Progenitor cell of endocrine pancreas (in vitro differentiated cells): ENCODE measurements at regions not wholly inside any gene's neighbourhood (a gene's known extent, or its start where the extent isn't known, plus 50 kb on each side); places are given as distances from the start of the nearest gene placed in this dataset.

Source experiments
- DNase-seq: peaks from one replicate; pipeline ENCODE4 v3.0.0; 2021; ENCODE audit warnings: low spot score; ENCODE audit not compliant: unreplicated experiment
- H3K27ac Mint-ChIP-seq: 2 replicates; pipeline ENCODE4 v1.8.0; 2021; ENCODE audit warnings: mild to moderate bottlenecking, moderate library complexity, mixed read lengths
- H3K27me3 Mint-ChIP-seq: 2 replicates; pipeline ENCODE4 v1.8.0; 2021; ENCODE audit warnings: mixed read lengths
- H3K36me3 Mint-ChIP-seq: 2 replicates; pipeline ENCODE4 v1.8.0; 2022; ENCODE audit warnings: mixed read lengths; ENCODE audit not compliant: insufficient read depth
- H3K4me1 Mint-ChIP-seq: 2 replicates; pipeline ENCODE4 v1.8.0; 2021; ENCODE audit warnings: low read depth, mixed read lengths
- H3K4me3 Mint-ChIP-seq: 2 replicates; pipeline ENCODE4 v1.8.0; 2021; ENCODE audit warnings: low read depth, mild to moderate bottlenecking, moderate library complexity, mixed read lengths
- H3K9me3 Mint-ChIP-seq: 2 replicates; pipeline ENCODE4 v1.8.0; 2021; ENCODE audit warnings: low read depth, mixed read lengths
- TF ChIP-seq, protein P1 (sequence below): fragments of 200-600 bp; sonication (generic); IDR thresholded peaks from one replicate; pipeline ENCODE4 v1.5.0; 2021; ENCODE audit warnings: antibody characterized with exemption, mild to moderate bottlenecking; ENCODE audit not compliant: unreplicated experiment

DNA sequence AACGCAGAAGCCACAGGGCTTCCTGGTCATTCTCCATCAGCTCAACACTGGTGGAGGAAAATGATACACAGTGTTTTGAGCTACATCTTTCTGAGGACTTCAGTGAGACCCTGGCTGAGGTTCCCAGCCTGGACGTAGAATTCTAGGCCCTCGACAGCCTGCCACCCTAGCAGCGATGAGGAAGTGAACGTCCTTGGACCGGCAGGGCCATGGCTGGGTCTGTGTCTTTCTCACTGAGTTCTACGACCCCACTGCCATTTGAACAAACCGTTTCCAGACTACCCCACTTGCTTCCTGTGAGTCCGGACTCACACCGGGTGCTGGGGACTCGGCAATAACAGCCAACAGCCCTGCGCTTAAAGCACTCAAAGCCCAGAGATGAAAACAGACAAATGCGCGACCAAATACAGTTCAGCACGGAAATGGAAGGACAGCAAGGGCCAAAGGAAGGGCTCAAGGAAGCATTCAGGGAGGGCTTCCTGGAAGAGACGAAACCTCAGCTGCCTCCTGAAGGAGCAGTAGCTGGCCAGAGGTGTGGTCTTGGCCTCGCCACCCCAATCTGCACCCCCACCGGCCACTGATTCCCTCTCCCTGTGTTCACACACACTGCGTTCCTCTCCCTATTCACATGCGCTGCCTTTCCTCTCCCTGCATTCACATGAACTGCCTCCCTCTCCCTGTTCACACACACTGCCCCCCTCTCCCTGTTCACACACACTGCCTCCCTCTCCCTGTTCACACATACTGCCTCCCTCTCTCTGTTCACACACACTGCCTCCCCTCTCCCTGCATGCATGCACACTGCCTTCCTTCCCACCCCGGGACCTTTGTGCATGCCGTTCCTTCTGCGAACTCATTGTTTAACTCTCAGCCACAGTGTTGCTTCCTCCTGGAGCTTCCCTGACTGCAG is 136.3 kb upstream of the PRR20G start:
- peak overlapping the region; percentile 15 for H3K27ac Mint-ChIP-seq
- no peak overlapping the region for H3K4me3 Mint-ChIP-seq
- H3K4me1 Mint-ChIP-seq = peaks cover 1% of the 10 kb centered on the region
- no peaks in the 10 kb centered on the region for H3K9me3 Mint-ChIP-seq
- H3K36me3 Mint-ChIP-seq = no peaks in the 10 kb centered on the region
- peaks cover 42% of the 10 kb centered on the region for H3K27me3 Mint-ChIP-seq
- peak; percentile 2 for DNase-seq
- TF ChIP-seq, protein P1, sequence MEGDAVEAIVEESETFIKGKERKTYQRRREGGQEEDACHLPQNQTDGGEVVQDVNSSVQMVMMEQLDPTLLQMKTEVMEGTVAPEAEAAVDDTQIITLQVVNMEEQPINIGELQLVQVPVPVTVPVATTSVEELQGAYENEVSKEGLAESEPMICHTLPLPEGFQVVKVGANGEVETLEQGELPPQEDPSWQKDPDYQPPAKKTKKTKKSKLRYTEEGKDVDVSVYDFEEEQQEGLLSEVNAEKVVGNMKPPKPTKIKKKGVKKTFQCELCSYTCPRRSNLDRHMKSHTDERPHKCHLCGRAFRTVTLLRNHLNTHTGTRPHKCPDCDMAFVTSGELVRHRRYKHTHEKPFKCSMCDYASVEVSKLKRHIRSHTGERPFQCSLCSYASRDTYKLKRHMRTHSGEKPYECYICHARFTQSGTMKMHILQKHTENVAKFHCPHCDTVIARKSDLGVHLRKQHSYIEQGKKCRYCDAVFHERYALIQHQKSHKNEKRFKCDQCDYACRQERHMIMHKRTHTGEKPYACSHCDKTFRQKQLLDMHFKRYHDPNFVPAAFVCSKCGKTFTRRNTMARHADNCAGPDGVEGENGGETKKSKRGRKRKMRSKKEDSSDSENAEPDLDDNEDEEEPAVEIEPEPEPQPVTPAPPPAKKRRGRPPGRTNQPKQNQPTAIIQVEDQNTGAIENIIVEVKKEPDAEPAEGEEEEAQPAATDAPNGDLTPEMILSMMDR = no peak

DNA sequence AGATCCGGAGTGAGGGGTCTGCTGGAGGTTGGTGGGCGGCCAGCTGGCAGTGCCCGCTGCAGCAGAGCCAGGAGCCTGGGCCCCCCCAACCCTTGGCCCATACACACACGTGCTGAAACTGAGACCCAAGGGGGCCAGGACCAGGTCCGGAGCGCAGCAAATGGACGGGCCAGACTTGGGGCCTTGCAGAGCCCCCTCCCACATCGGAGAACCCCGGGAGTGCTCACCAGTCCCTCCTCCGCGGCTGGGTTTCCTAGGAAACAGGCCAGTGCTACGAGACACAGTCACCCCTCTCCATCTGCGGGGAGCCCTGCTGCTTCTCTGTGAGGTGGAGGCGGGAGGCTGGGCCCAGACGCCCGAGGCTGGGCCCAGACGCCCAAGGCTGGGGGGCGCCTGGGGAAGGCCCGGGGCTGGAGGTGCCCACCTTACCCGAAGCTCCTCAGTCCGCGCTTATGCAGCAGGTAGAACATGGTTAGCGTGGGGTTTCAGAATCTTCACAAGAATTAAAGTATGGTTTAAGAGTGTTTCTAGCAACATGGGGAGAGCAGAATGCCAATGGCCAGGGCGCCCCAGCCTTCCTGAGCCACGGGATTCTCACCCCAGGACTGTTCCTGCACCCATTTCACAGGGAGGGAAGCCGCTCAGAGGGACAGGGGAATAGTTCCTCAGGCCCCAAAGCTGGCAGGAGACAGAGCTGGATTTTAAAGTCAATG is 135.0 kb upstream of the PRR20G start:
- Mint-ChIP-seq H3K4me1 (peaks cover 1% of the 10 kb centered on the region), H3K27me3 (peaks cover 44% of the 10 kb centered on the region), H3K36me3 (no peaks in the 10 kb centered on the region), H3K9me3 (no peaks in the 10 kb centered on the region), H3K4me3 (no peak overlapping the region), H3K27ac (no peak overlapping the region)
- TF ChIP-seq, protein P1 = no peak
- DNase-seq = no peak

DNA sequence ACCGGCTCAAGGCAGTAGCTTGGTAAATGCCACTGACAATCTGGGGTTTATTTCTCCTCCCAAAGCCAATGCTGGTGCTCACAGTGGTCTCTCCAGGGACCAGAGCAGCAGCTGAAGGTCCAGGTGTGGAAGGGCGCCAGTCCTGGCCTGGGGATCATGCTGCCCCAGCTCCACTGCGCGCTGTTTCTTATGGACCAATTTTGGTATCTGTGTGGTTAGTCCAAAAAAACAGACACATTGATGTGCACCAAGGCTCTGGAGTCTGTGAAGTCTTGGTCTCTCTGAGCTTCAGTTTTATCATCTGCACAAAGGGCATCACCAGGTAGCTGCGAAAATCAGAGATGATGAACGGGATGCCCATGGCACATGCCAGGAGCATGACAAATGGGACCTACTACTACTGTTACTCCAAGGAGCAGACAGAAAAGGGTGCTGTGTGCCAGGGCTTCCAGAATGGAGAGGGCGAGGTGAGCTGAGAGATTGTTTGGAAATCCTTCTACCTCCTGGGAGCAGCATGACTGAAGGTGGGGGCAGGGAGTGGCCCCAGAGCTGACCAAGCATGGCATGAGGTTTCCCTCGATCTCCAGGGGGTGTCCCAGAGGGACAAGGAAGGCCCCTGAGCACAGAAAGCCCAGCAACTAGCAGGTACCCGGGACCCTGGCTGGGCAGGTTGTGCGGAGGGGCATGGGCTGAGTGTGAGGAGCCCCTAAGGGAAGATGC is 134.3 kb upstream of the PRR20G start:
- H3K9me3 Mint-ChIP-seq = no peaks in the 10 kb centered on the region
- no peak overlapping the region for H3K27ac Mint-ChIP-seq
- no peak for DNase-seq
- H3K4me1 Mint-ChIP-seq = peaks cover 3% of the 10 kb centered on the region
- peaks cover 43% of the 10 kb centered on the region for H3K27me3 Mint-ChIP-seq
- no peak overlapping the region for H3K4me3 Mint-ChIP-seq
- TF ChIP-seq, protein P1 = no peak
- no peaks in the 10 kb centered on the region for H3K36me3 Mint-ChIP-seq

DNA sequence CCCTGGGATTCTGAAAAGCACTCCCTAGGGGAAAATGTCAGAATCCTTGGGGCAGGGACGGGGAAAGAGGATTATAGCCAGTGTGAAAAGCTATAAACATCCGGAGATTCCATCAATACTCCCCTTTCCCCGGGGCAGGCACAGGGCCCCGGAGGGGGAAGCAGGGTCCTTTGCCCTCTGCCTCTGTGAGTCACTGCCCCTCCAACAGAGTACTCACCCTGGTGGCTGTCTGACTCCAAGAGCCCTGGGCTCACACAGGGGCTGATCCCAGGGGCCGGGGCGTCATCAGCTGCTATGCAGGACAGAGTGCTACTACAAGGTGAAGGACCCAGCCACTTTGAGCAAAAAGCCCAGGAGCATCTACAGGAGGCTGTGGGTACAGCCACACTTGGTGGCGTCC is 133.0 kb upstream of the PRR20G start:
- Mint-ChIP-seq H3K36me3 (no peaks in the 10 kb centered on the region), H3K27ac (no peak overlapping the region), H3K27me3 (peaks cover 43% of the 10 kb centered on the region), H3K4me1 (peaks cover 3% of the 10 kb centered on the region), H3K9me3 (no peaks in the 10 kb centered on the region), H3K4me3 (no peak overlapping the region)
- TF ChIP-seq, protein P1 = no peak
- DNase-seq = no peak
